ENCODE measurements at regions not wholly inside any gene's neighbourhood (a gene's known extent, or its start where the extent isn't known, plus 50 kb on each side); places are given as distances from the start of the nearest gene placed in this dataset.

DNA sequence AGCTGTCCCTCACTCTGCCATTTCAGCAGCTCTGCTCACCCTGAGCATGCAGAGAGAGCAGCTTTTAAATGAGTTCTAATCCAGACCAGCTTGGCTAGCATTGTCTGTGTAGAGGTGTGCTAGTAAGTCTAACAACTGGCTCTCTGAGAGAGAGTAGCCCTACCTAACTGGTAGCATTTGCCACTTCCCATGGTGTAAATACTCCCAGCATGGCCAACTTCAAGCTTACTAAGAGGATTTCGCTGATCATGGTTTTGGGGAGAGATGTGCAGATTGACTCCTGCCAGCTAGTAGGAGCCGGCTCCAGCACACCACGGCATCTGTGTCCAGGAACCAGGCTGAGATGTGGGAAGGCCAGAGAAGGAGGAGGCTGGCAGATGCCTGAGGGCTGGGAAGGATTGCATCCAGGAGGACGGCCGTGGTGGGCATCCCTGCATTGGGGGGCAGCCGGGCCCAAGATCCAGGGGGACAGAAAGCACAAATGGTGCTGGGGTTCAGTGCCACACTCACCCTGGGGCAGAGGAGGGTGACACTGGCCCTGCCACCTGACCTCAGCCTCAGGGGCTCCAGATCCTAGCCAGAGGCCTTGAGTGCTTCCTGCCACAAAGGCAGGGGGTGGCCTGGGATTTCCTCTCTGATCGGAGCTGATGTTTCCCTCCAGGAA is 394.9 kb upstream of the TNRC6C start:
- intact Hi-C loops (cut with DNase I) = no loop called here
- Histone ChIP-seq H3K27me3 (peaks cover 0 to 3% (median 0%) of the 10 kb centered on the region in 9 donors), H3K4me1 (no peaks in the 10 kb centered on the region), H3K36me3 (no peaks in the 10 kb centered on the region), H3K4me3 (no peak overlapping the region), H3K27ac (no peak overlapping the region), H3K9me3 (peaks cover 0 to 4% (median 0%) of the 10 kb centered on the region in 12 donors)
- DNase-seq = no peak
- TF ChIP-seq CTCF (IDR thresholded peaks at IDR 0.05) (no peak), POLR2A (IDR thresholded peaks at IDR 0.05) (no peak)
- WGBS, 4 donors = 76 to 90% (median 82%) methylated on average over 6 to 7 of the region's 7 CpGs
- no peak for ATAC-seq

- Histone ChIP-seq H3K27ac (no peak overlapping the region), H3K4me3 (no peak overlapping the region), H3K36me3 (no peaks in the 10 kb centered on the region), H3K27me3 (peaks cover 0 to 6% (median 0%) of the 10 kb centered on the region in 9 donors), H3K4me1 (no peaks in the 10 kb centered on the region), H3K9me3 (peaks cover 0 to 4% (median 0%) of the 10 kb centered on the region in 12 donors)
- no peak for TF ChIP-seq POLR2A (IDR thresholded peaks at IDR 0.05)
- no peak for TF ChIP-seq CTCF (IDR thresholded peaks at IDR 0.05)
- WGBS, 4 donors = 66 to 83% (median 82%) methylated on average over 13 of the region's 13 CpGs
- intact Hi-C loops (cut with DNase I) = no loop called here
- ATAC-seq = peak; percentile 54 to 82 (median 70)
- DNase-seq = no peak
Measured at GRCh38 chr17:77564278-77564920, 394.1 kb upstream of the TNRC6C start.

- H3K9me3 ChIP-seq = peaks cover 0 to 4% (median 0%) of the 10 kb centered on the region in 12 donors
- no peaks in the 10 kb centered on the region for H3K4me1 ChIP-seq
- 85 to 90% (median 87%) methylated on average over 7 of the region's 7 CpGs for WGBS, 4 donors
- TF ChIP-seq POLR2A (IDR thresholded peaks at IDR 0.05) (no peak), CTCF (IDR thresholded peaks at IDR 0.05) (no peak)
- H3K27me3 ChIP-seq = peaks cover 0 to 6% (median 0%) of the 10 kb centered on the region in 9 donors
- intact Hi-C loops (cut with DNase I) = no loop called here
- no peak overlapping the region for H3K4me3 ChIP-seq
- ATAC-seq (no peak), DNase-seq (no peak)
- H3K27ac ChIP-seq = no peak overlapping the region
- H3K36me3 ChIP-seq = no peaks in the 10 kb centered on the region
Measured at GRCh38 chr17:77565166-77565565, 393.3 kb upstream of the TNRC6C start.

DNA sequence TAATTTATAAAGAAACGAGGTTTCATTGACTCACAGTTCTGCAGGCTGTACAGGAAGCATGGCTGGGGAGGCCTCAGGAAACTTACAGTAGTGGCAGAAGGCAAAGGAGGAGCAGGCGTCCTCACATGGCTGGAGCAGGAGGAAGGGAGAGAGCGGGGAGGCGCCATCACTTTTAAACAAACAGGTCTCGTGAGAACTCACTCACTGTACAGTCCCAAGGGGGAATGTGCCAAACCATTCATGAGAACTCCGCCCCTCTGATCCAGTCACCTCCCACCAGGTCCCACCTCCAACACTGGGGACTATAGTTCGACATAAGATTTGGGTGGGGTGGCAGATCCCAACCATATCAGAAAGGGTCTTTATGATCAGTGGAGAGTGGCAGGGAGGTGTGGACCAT is 392.4 kb upstream of the TNRC6C start:
- 71 to 79% (median 76%) methylated on average over 7 of the region's 7 CpGs for WGBS, 4 donors
- H3K4me1 ChIP-seq = peaks cover 0 to 5% (median 3%) of the 10 kb centered on the region in 12 donors
- H3K9me3 ChIP-seq = peaks cover 0 to 4% (median 0%) of the 10 kb centered on the region in 12 donors
- H3K27ac ChIP-seq = no peak overlapping the region
- intact Hi-C loops (cut with DNase I) = no loop called here
- no peaks in the 10 kb centered on the region for H3K36me3 ChIP-seq
- ATAC-seq (no peak), DNase-seq (no peak)
- peaks cover 0 to 10% (median 0%) of the 10 kb centered on the region in 9 donors for H3K27me3 ChIP-seq
- TF ChIP-seq POLR2A (IDR thresholded peaks at IDR 0.05) (no peak), CTCF (IDR thresholded peaks at IDR 0.05) (no peak)
- H3K4me3 ChIP-seq = no peak overlapping the region
